NCI-H1694 treated with DMSO at 0.1 percent for 48 hours (cell line): ENCODE measurements at regions not wholly inside any gene's neighbourhood (a gene's known extent, or its start where the extent isn't known, plus 50 kb on each side); places are given as distances from the start of the nearest gene placed in this dataset.

Experiments used
- DNase-seq: peaks from one replicate; lab custom pipeline; 2025; lab: John Stamatoyannopoulos, UW

GRCh38 chr5:58255970-58256369 lies 203.9 kb downstream of the PLK2 start:
- DNase-seq = no peak

GRCh38 chr5:58255386-58255785 lies 204.5 kb downstream of the PLK2 start:
- no peak for DNase-seq

GRCh38 chr5:58248221-58248620 lies 211.7 kb downstream of the PLK2 start:
- no peak for DNase-seq

DNA sequence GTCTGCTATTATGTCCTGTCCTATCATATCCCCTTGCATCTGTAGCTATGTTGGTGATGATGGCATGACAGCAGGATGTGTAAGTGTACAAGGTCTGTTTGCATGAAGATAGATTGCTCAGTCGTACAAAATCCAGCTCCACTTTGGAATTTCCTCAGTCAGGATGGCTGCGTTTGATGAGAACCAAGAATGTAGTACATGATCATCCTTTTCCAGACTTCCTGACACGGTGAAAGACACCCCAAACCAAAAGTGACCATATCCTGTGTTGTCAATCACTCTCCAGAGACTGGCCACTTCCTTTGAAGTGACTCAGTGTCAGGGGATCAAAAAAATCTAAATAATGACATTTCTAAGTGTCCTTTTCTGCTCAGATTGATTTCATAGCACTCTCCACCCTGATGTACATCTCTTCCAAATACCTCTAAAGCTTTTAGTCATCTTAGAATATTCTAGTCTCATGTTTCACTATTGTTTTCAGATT lies 213.4 kb downstream of the PLK2 start:
- no peak for DNase-seq

DNA sequence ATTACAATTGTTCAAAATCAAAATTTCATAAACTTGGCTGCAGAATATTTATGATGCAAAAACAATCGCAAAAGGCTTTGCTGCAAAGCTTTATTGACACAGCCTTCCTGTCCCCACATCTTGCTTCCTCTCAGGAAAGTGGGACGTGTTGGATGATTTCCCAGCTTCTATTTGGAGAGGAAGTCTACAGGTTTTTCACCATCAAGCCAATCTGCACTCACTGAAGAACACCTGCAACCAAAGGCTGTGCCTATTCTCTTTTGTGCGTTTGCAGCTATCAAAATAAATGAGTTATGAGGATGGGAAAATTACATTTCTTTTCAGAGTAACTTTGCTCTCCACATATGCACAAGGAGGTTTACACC lies 214.4 kb downstream of the PLK2 start:
- DNase-seq = no peak

GRCh38 chr5:58244819-58245475 lies 214.9 kb downstream of the PLK2 start:
- no peak for DNase-seq

- no peak for DNase-seq
Observed at GRCh38 chr5:58241389-58241788, 218.5 kb downstream of the PLK2 start.

DNA sequence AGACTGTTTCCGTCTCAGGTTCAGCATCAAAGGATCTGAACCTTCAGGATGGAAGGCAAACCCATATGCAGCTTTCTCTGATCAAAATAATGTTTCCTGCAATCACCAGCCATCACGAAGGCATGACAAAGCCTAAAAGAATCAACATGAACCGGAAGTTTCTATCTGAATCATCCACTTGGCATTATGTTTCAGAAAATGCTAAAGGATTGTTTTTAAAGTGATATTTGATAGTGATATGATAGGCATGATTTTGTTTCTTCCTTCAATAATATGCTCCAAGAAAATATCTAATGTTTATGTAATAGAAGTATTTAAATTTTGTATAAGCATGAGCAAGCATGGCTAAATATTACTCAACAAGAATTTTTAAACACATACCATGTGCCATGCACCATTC lies 219.6 kb downstream of the PLK2 start:
- DNase-seq = no peak

DNA sequence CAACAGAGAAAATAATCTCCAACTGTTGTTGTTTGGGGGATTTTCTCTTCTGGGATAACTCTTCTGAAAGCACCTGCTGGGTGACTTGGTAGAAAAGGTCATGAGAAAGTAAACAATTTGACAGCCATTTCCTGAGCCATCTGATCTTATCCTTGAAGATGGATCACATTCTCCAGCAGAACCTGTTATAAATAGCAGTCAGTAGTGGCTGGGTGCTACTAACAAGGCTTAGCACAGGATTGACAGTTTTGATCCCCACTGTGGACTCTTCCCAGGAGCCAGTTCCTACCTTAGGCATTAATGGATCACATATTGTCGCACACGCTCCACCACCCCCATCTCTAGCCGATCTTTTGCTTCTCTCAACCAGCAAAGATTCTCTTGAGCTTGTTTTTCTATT lies 220.2 kb downstream of the PLK2 start:
- no peak for DNase-seq

DNA sequence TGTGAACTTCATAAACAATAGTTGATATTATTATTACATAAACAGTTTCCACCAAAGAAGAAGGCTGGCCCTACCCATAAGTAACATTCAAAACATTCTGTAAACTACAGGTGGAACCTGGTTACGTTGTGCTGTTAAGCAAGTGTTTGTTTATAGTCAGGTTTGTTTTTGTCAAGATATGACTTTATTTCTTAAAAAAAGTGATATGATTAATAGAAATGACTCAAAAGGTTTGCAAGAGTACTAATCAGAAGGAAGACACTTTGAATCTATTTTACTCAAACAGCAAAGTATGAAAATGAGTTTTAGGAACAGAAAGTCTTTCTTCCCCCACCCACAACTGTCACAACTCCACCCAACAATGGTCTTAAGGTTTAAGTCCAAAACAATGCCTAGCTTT lies 220.8 kb downstream of the PLK2 start:
- no peak for DNase-seq

DNA sequence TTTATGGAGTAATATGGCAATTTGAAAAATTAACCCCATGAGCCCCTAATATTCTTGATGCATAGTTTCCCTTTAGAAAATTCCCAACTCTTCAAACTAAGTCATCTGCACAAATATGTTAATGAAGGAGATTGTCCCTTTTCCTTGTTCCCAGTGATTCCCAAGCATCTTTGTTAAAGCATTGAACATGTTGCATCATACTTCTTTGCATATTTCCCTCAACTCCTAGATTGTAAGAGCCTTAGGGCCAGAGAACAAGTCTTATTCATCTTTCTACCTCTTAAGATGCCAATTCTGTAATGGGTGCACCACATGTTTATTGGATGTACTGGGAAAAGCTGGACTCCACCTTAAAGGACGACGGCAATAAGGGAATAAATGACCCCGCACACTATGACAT lies 223.4 kb downstream of the PLK2 start:
- DNase-seq = no peak

DNA sequence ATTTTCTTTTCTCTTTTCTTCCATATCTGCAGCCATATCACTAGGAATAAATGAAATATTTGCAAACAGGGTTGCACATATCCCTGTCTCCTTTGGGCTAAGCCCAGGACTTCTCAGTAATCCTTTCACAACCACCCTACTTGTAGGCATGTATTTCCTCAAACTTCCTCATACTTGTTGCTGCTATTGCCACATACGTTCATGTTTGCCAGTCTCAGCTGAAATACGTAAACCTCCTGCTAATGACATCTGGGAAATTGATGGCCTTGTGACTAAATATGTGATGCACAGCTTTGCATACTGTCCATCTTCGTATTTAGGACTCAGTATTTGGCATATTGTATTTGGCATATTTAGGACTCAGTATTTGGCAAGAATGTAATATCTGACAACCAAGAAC lies 224.6 kb downstream of the PLK2 start:
- DNase-seq = no peak

DNA sequence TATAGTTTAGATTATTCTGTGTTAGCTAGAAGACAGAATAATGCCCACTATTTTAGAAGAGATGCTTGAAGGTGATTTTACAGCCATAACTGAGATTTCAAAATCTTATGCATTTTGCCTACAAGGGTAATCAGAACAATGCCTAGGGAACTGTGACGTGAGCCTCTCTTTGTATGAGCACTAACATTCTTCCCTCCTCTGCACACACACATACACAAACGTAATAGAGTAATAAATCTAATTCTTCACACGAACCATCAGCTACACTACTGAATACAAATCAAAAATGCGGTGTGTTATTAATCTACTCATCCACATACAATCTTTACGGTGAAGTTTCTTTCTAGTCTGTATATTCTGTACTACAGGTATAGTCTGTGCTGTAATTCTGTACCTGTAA lies 227.8 kb downstream of the PLK2 start:
- no peak for DNase-seq

GRCh38 chr5:58231041-58231440 lies 228.8 kb downstream of the PLK2 start:
- DNase-seq = no peak

DNA sequence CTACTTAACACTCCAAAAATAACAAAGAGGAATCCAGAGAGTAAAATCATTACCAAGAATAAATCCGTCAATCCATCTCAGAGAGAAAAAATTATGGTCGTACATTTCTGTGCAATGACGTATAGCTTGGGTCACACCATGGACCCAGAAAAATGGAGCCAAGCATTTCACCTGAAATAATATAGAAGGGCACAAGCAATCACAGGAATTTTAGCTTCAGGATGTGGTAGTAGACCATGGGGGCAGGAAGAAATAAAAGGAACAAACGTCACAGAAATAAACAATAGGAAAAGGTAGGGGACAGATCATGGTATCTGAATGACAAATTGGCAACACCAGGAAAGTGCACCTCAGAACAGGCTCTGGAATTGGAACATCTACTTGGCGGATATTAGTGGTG lies 231.0 kb downstream of the PLK2 start:
- DNase-seq = no peak

- DNase-seq = no peak
Observed at GRCh38 chr5:58227858-58228257, 232.0 kb downstream of the PLK2 start.

DNA sequence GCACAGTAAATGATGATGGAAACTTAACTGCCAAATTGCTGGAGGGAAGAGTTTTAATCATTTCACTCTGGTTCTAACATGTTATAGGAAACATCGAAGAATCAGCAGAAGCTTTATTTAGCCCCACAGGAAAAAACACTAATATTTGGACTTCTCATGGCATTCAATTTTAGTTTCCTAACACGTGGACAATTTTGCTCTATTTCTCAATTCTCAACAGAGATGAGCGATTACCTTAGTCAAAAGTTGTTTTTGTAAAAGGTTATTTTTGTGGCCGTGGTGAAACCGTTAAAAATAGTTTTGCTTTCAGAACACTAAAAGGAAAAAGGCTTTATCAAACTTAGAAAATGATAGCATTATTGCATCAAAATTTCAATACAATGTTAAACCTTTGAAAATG lies 235.2 kb downstream of the PLK2 start:
- DNase-seq = no peak

GRCh38 chr5:58224221-58224620 lies 235.7 kb downstream of the PLK2 start:
- DNase-seq = no peak

- DNase-seq = no peak
Observed at GRCh38 chr5:58215364-58215763, 244.5 kb downstream of the PLK2 start.

- no peak for DNase-seq
Observed at GRCh38 chr5:58211441-58211840, 248.4 kb downstream of the PLK2 start.

DNA sequence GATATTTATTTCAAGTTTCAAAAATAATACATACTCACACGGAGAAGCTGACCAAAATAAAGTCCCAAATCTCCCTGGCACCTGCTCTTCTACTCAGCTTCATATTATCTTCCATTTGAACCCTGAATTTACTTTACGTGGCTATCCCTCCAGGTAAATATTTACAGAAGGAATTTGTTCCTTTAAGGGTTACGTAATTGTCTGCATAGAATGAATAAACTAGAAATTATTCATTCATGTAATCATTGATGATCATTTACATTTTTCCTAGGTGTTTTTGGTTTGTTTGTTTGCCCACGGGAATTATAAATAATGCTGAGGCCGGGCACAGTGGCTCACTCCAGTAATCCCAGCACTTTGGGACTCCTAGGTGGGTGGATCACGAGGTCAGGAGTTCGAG lies 251.2 kb downstream of the PLK2 start:
- DNase-seq = no peak

- DNase-seq = no peak
Observed at GRCh38 chr5:58207076-58207475, 252.8 kb downstream of the PLK2 start.

- DNase-seq = no peak
Observed at GRCh38 chr5:58204966-58205365, 254.9 kb downstream of the PLK2 start.

DNA sequence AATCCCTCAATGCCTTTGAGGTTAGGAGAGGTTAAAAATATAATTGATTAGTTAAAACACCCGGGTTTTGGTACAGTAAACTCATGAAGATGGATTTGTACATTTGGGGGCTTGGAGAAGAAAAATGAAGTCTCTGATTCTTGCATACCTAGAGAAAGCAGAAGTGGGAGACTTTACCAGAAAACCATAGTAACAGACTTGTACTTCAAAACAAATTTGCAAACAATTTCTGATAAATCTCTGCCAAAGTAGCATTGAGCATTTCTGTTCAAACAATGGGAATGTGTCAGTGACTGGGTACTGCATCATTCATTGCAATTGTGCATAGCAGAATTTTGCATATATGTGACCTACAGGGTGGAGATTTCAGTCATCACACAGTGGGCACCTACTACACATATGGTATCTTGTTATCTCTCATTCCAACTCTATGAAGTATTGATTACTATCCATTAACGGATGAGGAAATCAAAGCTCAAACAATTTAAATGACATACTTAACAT lies 256.9 kb downstream of the PLK2 start:
- no peak for DNase-seq
